ENCODE measurements at regions not wholly inside any gene's neighbourhood (a gene's known extent, or its start where the extent isn't known, plus 50 kb on each side); places are given as distances from the start of the nearest gene placed in this dataset.

- no peaks in the 10 kb centered on the region for H3K36me3 Mint-ChIP-seq (ENCODE audit: low read depth)
- no peaks in the 10 kb centered on the region for H3K4me1 Mint-ChIP-seq (ENCODE audit: low read depth)
- no peak overlapping the region for H3K4me3 Mint-ChIP-seq
- H3K27ac Mint-ChIP-seq, result no peak overlapping the region
- DNase-seq (ENCODE audit: low spot score), result no peak
- H3K27me3 Mint-ChIP-seq (ENCODE audit: low read depth), result no peaks in the 10 kb centered on the region
- H3K9me3 Mint-ChIP-seq, result no peaks in the 10 kb centered on the region
Observed at GRCh38 chr4:154076921-154077320, 288.0 kb upstream of the SFRP2 start.

- Mint-ChIP-seq H3K36me3 (ENCODE audit: low read depth) (no peaks in the 10 kb centered on the region), H3K27ac (no peak overlapping the region), H3K27me3 (ENCODE audit: low read depth) (no peaks in the 10 kb centered on the region), H3K9me3 (no peaks in the 10 kb centered on the region), H3K4me1 (ENCODE audit: low read depth) (no peaks in the 10 kb centered on the region), H3K4me3 (no peak overlapping the region)
- no peak for DNase-seq (ENCODE audit: low spot score)
Observed at GRCh38 chr4:154073107-154073822, 284.4 kb upstream of the SFRP2 start.

DNA sequence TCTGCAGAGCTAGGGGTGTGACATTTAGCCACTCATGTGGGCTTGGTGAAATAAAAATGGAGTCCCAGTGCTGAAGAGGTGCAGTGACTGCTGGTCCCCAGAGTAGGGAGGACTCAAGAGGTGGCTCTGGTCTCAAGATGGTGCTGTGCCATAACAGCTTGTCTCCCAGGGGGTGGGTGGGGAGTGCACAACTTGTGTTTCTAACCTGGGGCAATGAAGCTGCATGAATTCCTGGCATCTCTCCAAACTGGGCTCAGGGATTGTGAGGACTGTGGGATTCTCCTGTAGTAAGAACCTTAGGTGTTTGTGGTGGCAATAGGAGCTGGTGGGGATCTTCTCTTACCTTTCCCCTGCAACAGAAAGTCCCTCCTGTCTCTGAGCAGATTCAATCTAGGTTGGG, 278.9 kb upstream of the SFRP2 start:
- Mint-ChIP-seq H3K4me3 (no peak overlapping the region), H3K9me3 (peaks cover 22% of the 10 kb centered on the region), H3K27ac (no peak overlapping the region), H3K36me3 (ENCODE audit: low read depth) (no peaks in the 10 kb centered on the region), H3K27me3 (ENCODE audit: low read depth) (no peaks in the 10 kb centered on the region), H3K4me1 (ENCODE audit: low read depth) (no peaks in the 10 kb centered on the region)
- no peak for DNase-seq (ENCODE audit: low spot score)

DNA sequence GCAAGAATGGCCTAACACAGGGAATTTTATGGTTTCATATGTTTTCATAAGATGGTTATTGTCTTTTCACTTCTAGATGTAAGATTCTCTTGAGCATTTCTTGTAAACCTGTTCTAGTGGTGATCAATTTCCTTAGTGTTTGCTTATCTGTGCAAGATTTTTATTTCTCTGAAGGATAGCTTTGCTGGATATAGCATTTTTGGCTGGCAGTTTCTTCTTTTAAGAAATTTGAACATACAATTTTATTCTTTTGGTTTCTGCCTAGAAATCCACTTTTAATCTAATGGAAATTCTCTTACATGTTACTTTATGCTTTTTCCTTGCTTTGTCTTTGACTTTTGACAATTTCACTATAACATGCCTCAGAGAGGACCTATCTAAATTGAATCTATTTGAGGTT, 276.5 kb upstream of the SFRP2 start:
- Mint-ChIP-seq H3K9me3 (peaks cover 22% of the 10 kb centered on the region), H3K4me3 (no peak overlapping the region), H3K27ac (no peak overlapping the region), H3K36me3 (ENCODE audit: low read depth) (no peaks in the 10 kb centered on the region), H3K4me1 (ENCODE audit: low read depth) (no peaks in the 10 kb centered on the region), H3K27me3 (ENCODE audit: low read depth) (no peaks in the 10 kb centered on the region)
- DNase-seq (ENCODE audit: low spot score), result no peak

GRCh38 chr4:154064244-154064643, 275.4 kb upstream of the SFRP2 start:
- Mint-ChIP-seq H3K4me3 (no peak overlapping the region), H3K4me1 (ENCODE audit: low read depth) (no peaks in the 10 kb centered on the region), H3K27me3 (ENCODE audit: low read depth) (no peaks in the 10 kb centered on the region)

DNA sequence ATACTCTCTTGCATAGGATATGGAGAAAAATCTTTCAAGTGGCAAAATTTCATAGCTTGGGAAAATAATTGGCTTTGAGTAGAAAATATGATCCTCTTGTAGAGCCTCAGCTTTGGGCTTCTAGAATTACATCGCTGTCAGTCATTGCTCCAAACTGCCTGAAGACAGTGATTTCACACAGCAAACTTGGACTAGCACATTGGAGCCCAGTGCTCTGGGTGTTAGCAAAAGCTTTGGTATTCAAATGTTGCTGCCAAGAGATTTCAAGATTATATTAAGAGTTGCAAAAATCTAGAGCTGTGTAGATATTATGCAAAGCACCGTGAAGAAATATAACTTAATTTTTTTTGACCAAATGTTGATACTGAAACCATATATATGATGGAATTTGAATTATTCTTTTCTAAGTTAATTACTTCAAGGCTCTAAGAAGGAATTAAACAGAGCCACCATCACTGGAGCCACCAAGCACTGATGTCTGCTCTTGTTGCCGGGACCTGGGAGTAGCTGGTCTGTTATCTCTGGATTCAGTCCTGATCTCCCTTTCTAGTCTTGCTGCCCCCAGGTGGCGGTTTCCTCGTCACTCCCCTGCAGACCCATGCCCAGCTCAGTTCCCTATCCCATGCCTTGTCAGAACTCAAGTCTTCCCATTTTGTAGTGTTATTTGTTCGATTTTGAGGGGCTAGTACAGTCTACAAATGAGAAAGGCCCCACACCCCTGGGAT, 260.7 kb upstream of the SFRP2 start:
- H3K4me1 Mint-ChIP-seq (ENCODE audit: low read depth), result no peaks in the 10 kb centered on the region
- H3K4me3 Mint-ChIP-seq, result no peak overlapping the region
- H3K27ac Mint-ChIP-seq, result no peak overlapping the region
- no peak for DNase-seq (ENCODE audit: low spot score)
- no peaks in the 10 kb centered on the region for H3K36me3 Mint-ChIP-seq (ENCODE audit: low read depth)
- no peaks in the 10 kb centered on the region for H3K27me3 Mint-ChIP-seq (ENCODE audit: low read depth)
- H3K9me3 Mint-ChIP-seq, result peaks cover 12% of the 10 kb centered on the region

More at GRCh38 chr4:154064244-154064643, 275.4 kb upstream of the SFRP2 start:
- no peak for DNase-seq (ENCODE audit: low spot score)
- peaks cover 22% of the 10 kb centered on the region for H3K9me3 Mint-ChIP-seq
- no peaks in the 10 kb centered on the region for H3K36me3 Mint-ChIP-seq (ENCODE audit: low read depth)
- no peak overlapping the region for H3K27ac Mint-ChIP-seq

GRCh38 chr4:154047733-154048132, 258.9 kb upstream of the SFRP2 start:
- Mint-ChIP-seq H3K36me3 (ENCODE audit: low read depth) (no peaks in the 10 kb centered on the region), H3K4me3 (no peak overlapping the region), H3K9me3 (no peaks in the 10 kb centered on the region), H3K27me3 (ENCODE audit: low read depth) (no peaks in the 10 kb centered on the region), H3K27ac (no peak overlapping the region), H3K4me1 (ENCODE audit: low read depth) (no peaks in the 10 kb centered on the region)
- DNase-seq (ENCODE audit: low spot score), result no peak

DNA sequence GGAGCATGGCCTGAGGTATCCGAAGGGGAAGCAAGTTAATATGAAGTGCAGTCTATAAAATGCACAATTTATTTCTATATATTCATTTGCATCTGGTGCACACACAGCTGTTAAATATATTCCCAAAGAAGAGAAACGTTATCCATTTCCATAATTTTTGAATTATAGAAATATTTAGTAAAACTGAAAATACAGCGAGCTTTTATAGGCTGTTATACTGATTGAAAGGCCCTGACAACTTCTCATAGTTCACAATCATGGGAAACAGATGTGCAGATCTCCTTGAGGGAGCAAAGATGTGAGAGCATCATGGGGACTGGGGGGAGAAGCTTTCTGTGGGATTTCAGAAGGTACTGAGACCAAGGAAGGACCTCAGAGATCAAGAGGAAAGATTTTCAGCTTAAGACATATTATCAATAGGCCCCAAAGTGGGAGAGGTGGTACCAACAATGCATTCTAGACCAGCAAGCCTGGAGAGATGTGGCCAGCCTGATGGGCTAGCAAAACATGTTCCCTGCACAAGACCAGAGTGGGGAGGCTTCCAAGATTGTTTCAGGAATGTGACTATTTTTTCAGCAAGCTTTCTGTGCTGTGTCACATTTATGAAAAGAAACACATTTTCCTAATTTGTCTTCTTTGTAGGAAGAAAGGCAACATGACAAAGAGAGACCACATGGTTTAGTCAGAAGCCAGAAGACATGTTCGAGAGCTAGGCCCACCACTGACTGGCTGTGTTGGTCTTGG, 256.0 kb upstream of the SFRP2 start:
- Mint-ChIP-seq H3K4me3 (no peak overlapping the region), H3K27me3 (ENCODE audit: low read depth) (no peaks in the 10 kb centered on the region), H3K27ac (no peak overlapping the region), H3K9me3 (no peaks in the 10 kb centered on the region), H3K4me1 (ENCODE audit: low read depth) (no peaks in the 10 kb centered on the region), H3K36me3 (ENCODE audit: low read depth) (no peaks in the 10 kb centered on the region)
- no peak for DNase-seq (ENCODE audit: low spot score)

DNA sequence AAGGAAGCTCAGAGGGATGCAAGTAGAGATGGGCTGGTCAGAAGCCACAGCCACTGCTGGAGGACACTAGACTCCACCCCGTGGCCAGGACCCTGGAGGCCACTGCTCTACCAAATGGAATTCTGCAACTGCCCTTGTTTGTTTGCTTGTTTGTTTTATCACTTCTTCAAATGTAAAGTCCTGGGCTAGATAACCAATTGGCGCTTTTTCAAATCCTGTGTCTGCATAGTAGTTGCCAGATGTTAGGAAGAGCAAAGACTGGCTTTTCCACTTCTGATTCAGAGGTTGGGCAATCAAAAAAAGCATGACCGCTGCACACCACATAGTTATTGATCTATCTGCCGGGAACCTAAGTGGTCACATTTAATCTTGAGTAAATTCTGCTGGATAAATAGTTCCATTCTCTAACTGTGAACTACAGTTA, 255.2 kb upstream of the SFRP2 start:
- no peaks in the 10 kb centered on the region for H3K36me3 Mint-ChIP-seq (ENCODE audit: low read depth)
- no peak overlapping the region for H3K27ac Mint-ChIP-seq

GRCh38 chr4:154041640-154042039, 252.8 kb upstream of the SFRP2 start:
- Mint-ChIP-seq H3K27ac (no peak overlapping the region), H3K4me3 (no peak overlapping the region), H3K36me3 (ENCODE audit: low read depth) (no peaks in the 10 kb centered on the region), H3K4me1 (ENCODE audit: low read depth) (no peaks in the 10 kb centered on the region), H3K9me3 (no peaks in the 10 kb centered on the region), H3K27me3 (ENCODE audit: low read depth) (no peaks in the 10 kb centered on the region)
- no peak for DNase-seq (ENCODE audit: low spot score)

More for the DNA sequence above, 255.2 kb upstream of the SFRP2 start:
- Mint-ChIP-seq H3K27me3 (ENCODE audit: low read depth) (no peaks in the 10 kb centered on the region), H3K9me3 (no peaks in the 10 kb centered on the region), H3K4me3 (no peak overlapping the region), H3K4me1 (ENCODE audit: low read depth) (no peaks in the 10 kb centered on the region)
- no peak for DNase-seq (ENCODE audit: low spot score)

DNA sequence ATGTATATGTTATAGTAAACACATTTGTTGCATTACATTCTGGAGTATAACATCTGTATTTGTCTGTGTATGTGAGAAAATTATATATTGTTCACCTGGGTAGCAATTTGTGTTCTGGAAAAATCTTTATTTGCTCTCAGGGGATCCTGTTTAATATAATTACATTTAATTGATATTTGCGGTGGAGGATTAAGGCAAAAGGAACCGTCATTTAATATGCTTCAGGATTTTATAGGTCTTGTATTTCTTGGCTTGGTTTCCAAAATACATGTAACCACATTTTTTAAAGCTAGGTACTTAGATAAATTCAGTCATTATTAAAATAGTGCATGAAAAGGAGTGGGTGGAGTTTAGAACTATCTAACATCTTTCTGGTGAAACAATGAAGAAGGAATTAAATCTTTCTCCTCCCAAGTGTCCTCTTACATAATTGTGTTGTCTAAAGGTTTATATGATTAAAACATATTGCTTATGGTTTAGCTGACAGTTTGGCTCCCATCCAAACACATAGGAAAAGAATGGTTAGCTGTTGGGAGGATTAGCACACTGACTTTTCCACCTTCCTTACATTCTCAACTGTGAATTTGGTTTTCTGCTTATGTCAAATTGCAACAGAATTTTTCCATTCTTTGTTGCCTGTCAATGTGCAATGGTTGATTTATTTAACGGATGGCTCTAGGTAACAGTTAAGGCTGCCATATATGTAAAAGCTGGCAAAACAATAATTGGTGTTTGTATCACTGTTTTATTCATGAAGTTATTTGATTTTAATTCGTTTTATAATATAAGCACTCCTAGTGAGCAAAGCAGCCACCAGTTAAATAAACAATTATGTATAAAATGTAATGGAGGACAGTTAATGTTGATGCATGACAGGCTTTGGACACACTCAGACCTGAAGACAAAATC, 250.8 kb upstream of the SFRP2 start:
- Mint-ChIP-seq H3K36me3 (ENCODE audit: low read depth) (no peaks in the 10 kb centered on the region), H3K4me3 (no peak overlapping the region), H3K4me1 (ENCODE audit: low read depth) (no peaks in the 10 kb centered on the region), H3K27ac (no peak overlapping the region), H3K27me3 (ENCODE audit: low read depth) (no peaks in the 10 kb centered on the region), H3K9me3 (no peaks in the 10 kb centered on the region)
- DNase-seq (ENCODE audit: low spot score), result no peak

DNA sequence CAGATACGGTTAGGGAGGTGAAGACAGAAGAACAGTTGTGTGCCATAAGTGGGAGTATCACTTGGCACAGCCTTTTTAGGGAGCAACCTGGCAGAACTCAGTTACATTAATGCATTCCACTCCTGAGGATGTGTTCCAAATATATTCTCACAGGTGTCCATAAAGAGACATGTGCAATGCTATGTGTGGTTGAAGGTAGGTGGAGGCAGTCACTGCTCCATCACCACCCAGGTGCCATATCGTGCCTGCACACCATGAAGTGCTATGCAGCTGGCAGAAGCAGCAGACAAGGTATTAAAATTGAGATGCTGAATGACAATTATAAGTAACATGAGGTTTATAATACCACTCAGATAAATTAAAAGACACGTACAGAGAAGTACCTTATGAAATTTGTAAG, 248.0 kb upstream of the SFRP2 start:
- H3K9me3 Mint-ChIP-seq, result no peaks in the 10 kb centered on the region
- no peak for DNase-seq (ENCODE audit: low spot score)
- H3K27me3 Mint-ChIP-seq (ENCODE audit: low read depth), result no peaks in the 10 kb centered on the region
- no peak overlapping the region for H3K27ac Mint-ChIP-seq
- H3K4me1 Mint-ChIP-seq (ENCODE audit: low read depth), result no peaks in the 10 kb centered on the region
- no peak overlapping the region for H3K4me3 Mint-ChIP-seq
- H3K36me3 Mint-ChIP-seq (ENCODE audit: low read depth), result no peaks in the 10 kb centered on the region

GRCh38 chr4:154035341-154035740, 246.5 kb upstream of the SFRP2 start:
- no peaks in the 10 kb centered on the region for H3K27me3 Mint-ChIP-seq (ENCODE audit: low read depth)
- no peaks in the 10 kb centered on the region for H3K36me3 Mint-ChIP-seq (ENCODE audit: low read depth)
- no peak overlapping the region for H3K4me3 Mint-ChIP-seq
- no peaks in the 10 kb centered on the region for H3K4me1 Mint-ChIP-seq (ENCODE audit: low read depth)
- no peak for DNase-seq (ENCODE audit: low spot score)
- H3K9me3 Mint-ChIP-seq, result no peaks in the 10 kb centered on the region
- no peak overlapping the region for H3K27ac Mint-ChIP-seq
